Upper lobe of left lung (tissue), 6 donors: ENCODE measurements at regions not wholly inside any gene's neighbourhood (a gene's known extent, or its start where the extent isn't known, plus 50 kb on each side); places are given as distances from the start of the nearest gene placed in this dataset.

ENCODE experiments used
- ATAC-seq, 2 donors: fragments of 200-7000 bp; cut with Tn5 transposase; one replicate each; pipeline ENCODE4 v1.9.1; 2022; ENCODE audit warnings: mild to moderate bottlenecking in 2 of 2, moderate library complexity in 2 of 2; ENCODE audit not compliant: low FRiP score in 2 of 2
- DNase-seq, 2 donors: peaks; one replicate each; pipeline ENCODE4 v3.0.0-alpha.2; 2019 to 2020
- H3K27ac ChIP-seq, 4 donors: fragments of 200-600 bp; sonication (generic); one replicate each; pipeline ENCODE4 v1.5.1; 2016 to 2019
- H3K27me3 ChIP-seq, 4 donors: fragments of 200-600 bp; sonication (generic); one replicate each; pipeline ENCODE4 v1.5.1; 2017 to 2019
- H3K36me3 ChIP-seq, 4 donors: fragments of 200-600 bp; sonication (generic); one replicate each; pipeline ENCODE4 v1.5.1; 2016 to 2019
- H3K4me1 ChIP-seq, 4 donors: fragments of 200-600 bp; sonication (generic); one replicate each; pipeline ENCODE4 v1.5.1; 2018 to 2019
- H3K4me3 ChIP-seq, 4 donors: fragments of 200-600 bp; sonication (generic); one replicate each; pipeline ENCODE4 v1.5.1; 2017 to 2019; ENCODE audit warnings: mild to moderate bottlenecking in 2 of 4, moderate library complexity in 1 of 4
- H3K9me3 ChIP-seq, 4 donors: fragments of 200-600 bp; sonication (generic); one replicate each; pipeline ENCODE4 v1.5.1; 2018 to 2019
- EP300 ChIP-seq, 4 donors: sonication (generic); formaldehyde crosslinking; IDR thresholded peaks; one replicate each; pipeline ENCODE4 v1.5.1; 2017; ENCODE audit warnings: antibody characterized with exemption in 4 of 4, control low read depth in 2 of 4
- POLR2A ChIP-seq, 4 donors: fragments of 450-650 bp; IDR thresholded peaks; one replicate each; pipeline ENCODE4 v1.5.1; 2016 to 2017; ENCODE audit warnings: antibody characterized with exemption in 4 of 4, mild to moderate bottlenecking in 2 of 4
- POLR2AphosphoS5 ChIP-seq, 2 donors: sonication (generic); formaldehyde crosslinking; IDR thresholded peaks; one replicate each; pipeline ENCODE4 v1.5.1; 2017; ENCODE audit warnings: antibody characterized with exemption in 2 of 2
- WGBS, 2 donors: methylation state at CpG; one replicate each; pipeline ENCODE4 v1.1.5; 2017 to 2018; 5-methylcytosine and 5-hydroxymethylcytosine counted together
- TF ChIP-seq, protein P1 (sequence below), 6 experiments: fragments of 450-650 bp in 4 of 6; fragments of 200-600 bp in 2 of 6; sonication (generic) in 2 of 6; IDR thresholded peaks; one replicate each; pipeline ENCODE4 v1.5.1; 2016 to 2019; ENCODE audit warnings: antibody characterized with exemption in 6 of 6
- donor health status: DM: no; HTN: no; CAD: no; lungs with moderate emphysema.
- donor health status: DM: no; HTN: yes; CAD: no; lungs with severe emphysema.

DNA sequence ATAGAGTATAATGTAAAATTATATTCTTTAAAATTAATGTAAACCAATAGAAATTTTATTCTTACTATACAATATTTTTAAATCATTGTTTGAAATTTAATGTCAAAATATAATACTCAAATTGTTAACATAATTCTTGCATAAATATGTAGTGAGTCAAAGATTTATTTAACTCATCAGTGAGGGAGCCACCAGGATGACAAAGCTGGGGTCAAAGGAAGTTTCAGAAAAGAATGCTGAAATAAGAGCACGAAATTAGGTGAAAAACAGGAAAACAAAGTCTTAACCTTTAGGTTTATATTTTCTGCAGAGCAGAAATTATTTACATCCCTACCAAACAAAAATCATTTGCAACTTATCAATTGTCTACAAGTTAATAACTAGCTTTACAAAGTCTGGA is 74.1 kb downstream of the DIPK2A start:
- H3K27ac ChIP-seq: no peak overlapping the region
- no peaks in the 10 kb centered on the region for H3K9me3 ChIP-seq
- H3K36me3 ChIP-seq: no peaks in the 10 kb centered on the region
- TF ChIP-seq POLR2AphosphoS5 (IDR thresholded peaks at IDR 0.05) (no peak), POLR2A (IDR thresholded peaks at IDR 0.05) (no peak), EP300 (IDR thresholded peaks at IDR 0.05) (no peak)
- TF ChIP-seq, protein P1, sequence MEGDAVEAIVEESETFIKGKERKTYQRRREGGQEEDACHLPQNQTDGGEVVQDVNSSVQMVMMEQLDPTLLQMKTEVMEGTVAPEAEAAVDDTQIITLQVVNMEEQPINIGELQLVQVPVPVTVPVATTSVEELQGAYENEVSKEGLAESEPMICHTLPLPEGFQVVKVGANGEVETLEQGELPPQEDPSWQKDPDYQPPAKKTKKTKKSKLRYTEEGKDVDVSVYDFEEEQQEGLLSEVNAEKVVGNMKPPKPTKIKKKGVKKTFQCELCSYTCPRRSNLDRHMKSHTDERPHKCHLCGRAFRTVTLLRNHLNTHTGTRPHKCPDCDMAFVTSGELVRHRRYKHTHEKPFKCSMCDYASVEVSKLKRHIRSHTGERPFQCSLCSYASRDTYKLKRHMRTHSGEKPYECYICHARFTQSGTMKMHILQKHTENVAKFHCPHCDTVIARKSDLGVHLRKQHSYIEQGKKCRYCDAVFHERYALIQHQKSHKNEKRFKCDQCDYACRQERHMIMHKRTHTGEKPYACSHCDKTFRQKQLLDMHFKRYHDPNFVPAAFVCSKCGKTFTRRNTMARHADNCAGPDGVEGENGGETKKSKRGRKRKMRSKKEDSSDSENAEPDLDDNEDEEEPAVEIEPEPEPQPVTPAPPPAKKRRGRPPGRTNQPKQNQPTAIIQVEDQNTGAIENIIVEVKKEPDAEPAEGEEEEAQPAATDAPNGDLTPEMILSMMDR (IDR thresholded peaks at IDR 0.05): no peak
- ATAC-seq: no peak
- no peak overlapping the region for H3K4me3 ChIP-seq
- DNase-seq: no peak
- H3K4me1 ChIP-seq: no peaks in the 10 kb centered on the region
- H3K27me3 ChIP-seq: no peaks in the 10 kb centered on the region
- 55 to 64% methylated on average over 1 of the region's 1 CpG for WGBS, 2 donors

DNA sequence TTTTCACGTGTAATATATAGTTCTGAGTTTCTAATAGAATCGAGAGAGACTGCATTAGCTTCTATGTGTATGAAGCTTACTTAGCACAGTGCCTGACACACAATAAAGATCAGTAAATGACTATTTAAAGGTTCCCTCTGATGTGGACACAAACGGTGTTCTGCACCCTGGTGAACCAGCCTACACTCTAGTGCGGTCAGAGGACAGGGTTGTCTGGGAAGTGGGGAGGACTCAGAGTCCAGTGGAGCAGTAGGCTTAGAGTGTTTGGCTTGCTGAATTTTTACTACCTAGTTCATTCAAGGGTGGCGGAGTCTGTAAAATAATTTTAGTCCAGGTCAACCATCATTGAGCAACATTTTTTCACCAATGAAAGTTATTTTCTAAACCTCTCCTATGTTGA is 77.8 kb downstream of the DIPK2A start:
- no peak for ATAC-seq
- H3K27ac ChIP-seq: no peak overlapping the region
- DNase-seq: no peak
- H3K9me3 ChIP-seq: no peaks in the 10 kb centered on the region
- no peaks in the 10 kb centered on the region for H3K36me3 ChIP-seq
- H3K4me3 ChIP-seq: no peak overlapping the region
- WGBS, 2 donors: 86 to 90% methylated on average over 5 of the region's 5 CpGs
- H3K27me3 ChIP-seq: no peaks in the 10 kb centered on the region
- TF ChIP-seq POLR2AphosphoS5 (IDR thresholded peaks at IDR 0.05): no peak
- TF ChIP-seq, protein P1 (IDR thresholded peaks at IDR 0.05): no peak
- TF ChIP-seq POLR2A (IDR thresholded peaks at IDR 0.05): no peak
- no peak for TF ChIP-seq EP300 (IDR thresholded peaks at IDR 0.05)
- no peaks in the 10 kb centered on the region for H3K4me1 ChIP-seq

DNA sequence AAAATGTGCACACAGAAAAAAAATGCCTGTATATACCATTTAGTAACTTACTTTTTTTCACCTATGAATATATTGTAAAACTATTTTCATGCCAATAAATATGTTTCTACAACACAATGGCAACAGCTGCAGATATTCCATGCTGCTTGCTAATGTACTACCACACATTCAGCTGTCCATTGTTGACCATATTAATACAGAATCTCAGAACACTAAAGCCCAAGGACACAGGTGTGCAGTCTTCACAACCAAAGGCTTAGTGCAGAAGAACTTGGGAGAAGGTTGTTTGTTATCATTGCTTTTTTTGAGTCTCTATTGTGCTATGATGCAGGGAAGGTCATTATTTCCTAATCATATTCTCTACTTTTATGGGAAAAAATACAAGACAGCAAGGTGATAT is 79.6 kb downstream of the DIPK2A start:
- no peaks in the 10 kb centered on the region for H3K27me3 ChIP-seq
- H3K4me1 ChIP-seq: no peaks in the 10 kb centered on the region
- DNase-seq: no peak
- no peaks in the 10 kb centered on the region for H3K9me3 ChIP-seq
- ATAC-seq: no peak
- TF ChIP-seq, protein P1 (IDR thresholded peaks at IDR 0.05): no peak
- no peak for TF ChIP-seq POLR2AphosphoS5 (IDR thresholded peaks at IDR 0.05)
- TF ChIP-seq POLR2A (IDR thresholded peaks at IDR 0.05): no peak
- TF ChIP-seq EP300 (IDR thresholded peaks at IDR 0.05): no peak
- no peaks in the 10 kb centered on the region for H3K36me3 ChIP-seq
- H3K27ac ChIP-seq: no peak overlapping the region
- no peak overlapping the region for H3K4me3 ChIP-seq

DNA sequence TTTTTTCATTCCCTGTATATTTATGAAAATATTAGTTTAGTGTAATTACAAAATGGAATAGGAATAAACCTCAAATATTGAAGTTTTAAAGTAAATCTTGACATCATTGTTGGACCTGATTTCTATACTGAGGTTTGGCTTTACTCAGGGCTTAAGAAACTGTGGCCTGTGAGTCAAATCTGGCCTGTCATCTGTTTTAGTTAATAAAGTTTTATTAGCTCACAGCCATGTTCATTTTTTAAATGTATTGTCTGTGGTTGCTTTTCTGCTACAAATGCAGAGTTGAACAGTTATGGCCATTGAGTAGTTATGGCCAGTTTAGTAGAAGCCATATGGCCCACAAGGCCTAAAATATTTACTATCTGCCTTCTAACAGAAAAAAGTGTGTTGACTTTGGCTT is 80.7 kb downstream of the DIPK2A start:
- ATAC-seq: no peak
- TF ChIP-seq POLR2AphosphoS5 (IDR thresholded peaks at IDR 0.05) (no peak), POLR2A (IDR thresholded peaks at IDR 0.05) (no peak), EP300 (IDR thresholded peaks at IDR 0.05) (no peak)
- TF ChIP-seq, protein P1 (IDR thresholded peaks at IDR 0.05): no peak
- no peaks in the 10 kb centered on the region for H3K36me3 ChIP-seq

DNA sequence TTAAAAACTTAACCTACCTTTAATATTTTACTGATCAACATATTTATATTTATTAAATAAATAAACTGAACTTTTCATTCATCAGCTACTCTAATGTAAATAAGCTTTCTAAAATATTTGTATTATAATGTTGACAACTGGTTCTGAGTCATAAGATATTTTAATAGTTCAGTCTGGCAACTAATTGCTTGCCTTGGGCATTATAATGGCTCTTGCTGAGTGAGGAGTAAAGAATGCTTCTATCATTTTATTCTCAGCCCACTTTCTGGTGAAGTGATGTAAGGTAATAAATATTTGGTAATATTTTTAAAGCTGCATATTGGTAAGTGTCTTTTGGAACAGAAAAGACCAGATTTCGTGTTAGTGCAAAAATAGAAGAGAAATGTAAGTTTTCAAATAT is 81.5 kb downstream of the DIPK2A start:
- ATAC-seq: no peak
- no peaks in the 10 kb centered on the region for H3K27me3 ChIP-seq
- no peaks in the 10 kb centered on the region for H3K9me3 ChIP-seq
- 86 to 88% methylated on average over 1 of the region's 1 CpG for whole genome bisulfite sequencing, 2 donors
- H3K27ac ChIP-seq: no peak overlapping the region
- H3K36me3 ChIP-seq: no peaks in the 10 kb centered on the region
- no peak overlapping the region for H3K4me3 ChIP-seq
- DNase-seq: no peak
- no peak for TF ChIP-seq POLR2A (IDR thresholded peaks at IDR 0.05)
- no peak for TF ChIP-seq POLR2AphosphoS5 (IDR thresholded peaks at IDR 0.05)
- TF ChIP-seq EP300 (IDR thresholded peaks at IDR 0.05): no peak
- TF ChIP-seq, protein P1 (IDR thresholded peaks at IDR 0.05): no peak
- no peaks in the 10 kb centered on the region for H3K4me1 ChIP-seq

More for the DNA sequence above, 80.7 kb downstream of the DIPK2A start:
- DNase-seq: no peak
- Histone ChIP-seq H3K27ac (no peak overlapping the region), H3K9me3 (no peaks in the 10 kb centered on the region), H3K27me3 (no peaks in the 10 kb centered on the region), H3K4me3 (no peak overlapping the region), H3K4me1 (no peaks in the 10 kb centered on the region)
